BJ (cell line): ENCODE measurements at regions not wholly inside any gene's neighbourhood (a gene's known extent, or its start where the extent isn't known, plus 50 kb on each side); places are given as distances from the start of the nearest gene placed in this dataset.

Experiments
- CTCF ChIA-PET: fragments of 350-600 bp; formaldehyde crosslinking; extraction: SDS; loops from one replicate; lab custom pipeline; 2021; ENCODE audit warnings: antibody characterized with exemption, inconsistent platforms; lab: Yijun Ruan, JAX
- POLR2A ChIA-PET: fragments of 300-600 bp; sonication (Branson Sonifier 250); formaldehyde crosslinking; extraction: SDS; loops from one replicate; lab custom pipeline; 2021; ENCODE audit warnings: antibody characterized with exemption; lab: Charles Lee
- DNase-seq: peaks from one replicate; pipeline ENCODE4 v3.0.0-alpha.2; 2011; ENCODE audit warnings: low read depth
- H3K27me3 ChIP-seq: 2 replicates; pipeline ENCODE4 v1.6.0; 2011; ENCODE audit warnings: low read length; ENCODE audit not compliant: control insufficient read depth, insufficient read depth
- H3K36me3 ChIP-seq: 2 replicates; pipeline ENCODE4 v1.5.1; 2011; ENCODE audit warnings: low read length; ENCODE audit not compliant: control insufficient read depth, insufficient read depth
- H3K4me3 ChIP-seq: 2 replicates; pipeline ENCODE4 v1.5.1; 2011; ENCODE audit warnings: low read depth, mild to moderate bottlenecking, control low read depth, low read length
- TF ChIP-seq, protein P1 (sequence below): IDR thresholded peaks from 2 replicates; pipeline ENCODE4 v1.5.1; 2011; ENCODE audit warnings: low read depth, mild to moderate bottlenecking, control low read depth, inconsistent platforms, low read length, moderate library complexity; ENCODE audit not compliant: insufficient read depth

DNA sequence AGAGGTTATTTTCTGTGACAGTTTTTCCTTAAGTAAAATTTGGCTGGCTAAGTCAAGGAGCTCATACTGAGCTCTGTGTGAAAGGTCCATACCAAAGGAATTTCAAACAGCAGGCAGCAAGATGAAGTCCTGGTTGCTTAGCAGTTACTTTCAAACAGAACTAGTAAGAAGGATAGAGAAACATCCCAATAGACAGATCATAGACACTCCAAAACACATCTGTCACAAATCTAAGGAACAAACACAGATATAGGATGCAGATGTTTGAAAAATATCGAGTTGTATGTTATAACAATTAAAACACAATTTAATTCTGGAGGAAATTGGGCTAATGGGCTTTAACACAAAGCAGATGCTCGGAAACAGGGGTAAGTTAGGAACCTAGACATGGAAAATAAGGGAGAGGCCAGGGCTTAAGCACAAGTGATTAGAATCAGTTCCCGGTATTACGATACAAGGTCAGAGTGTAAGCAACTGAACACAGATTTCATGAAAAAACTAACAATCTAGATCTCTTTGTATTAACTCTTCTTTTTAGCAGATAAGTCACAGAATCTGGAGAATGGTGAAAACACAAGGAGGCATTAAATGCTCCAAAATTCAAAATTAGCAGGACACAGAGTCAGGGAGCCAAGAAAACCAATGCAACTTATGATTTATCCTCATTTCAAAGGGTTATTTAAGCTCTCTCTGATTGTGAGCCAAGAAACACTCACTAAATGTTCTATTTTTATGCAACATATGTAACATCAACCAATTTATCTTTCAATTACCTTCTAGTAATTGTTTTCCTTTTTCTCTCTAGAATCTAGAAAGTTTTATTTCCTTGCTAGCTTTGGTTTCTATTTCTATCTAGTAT, 1992.9 kb upstream of the PCDH20 start:
- TF ChIP-seq, protein P1, sequence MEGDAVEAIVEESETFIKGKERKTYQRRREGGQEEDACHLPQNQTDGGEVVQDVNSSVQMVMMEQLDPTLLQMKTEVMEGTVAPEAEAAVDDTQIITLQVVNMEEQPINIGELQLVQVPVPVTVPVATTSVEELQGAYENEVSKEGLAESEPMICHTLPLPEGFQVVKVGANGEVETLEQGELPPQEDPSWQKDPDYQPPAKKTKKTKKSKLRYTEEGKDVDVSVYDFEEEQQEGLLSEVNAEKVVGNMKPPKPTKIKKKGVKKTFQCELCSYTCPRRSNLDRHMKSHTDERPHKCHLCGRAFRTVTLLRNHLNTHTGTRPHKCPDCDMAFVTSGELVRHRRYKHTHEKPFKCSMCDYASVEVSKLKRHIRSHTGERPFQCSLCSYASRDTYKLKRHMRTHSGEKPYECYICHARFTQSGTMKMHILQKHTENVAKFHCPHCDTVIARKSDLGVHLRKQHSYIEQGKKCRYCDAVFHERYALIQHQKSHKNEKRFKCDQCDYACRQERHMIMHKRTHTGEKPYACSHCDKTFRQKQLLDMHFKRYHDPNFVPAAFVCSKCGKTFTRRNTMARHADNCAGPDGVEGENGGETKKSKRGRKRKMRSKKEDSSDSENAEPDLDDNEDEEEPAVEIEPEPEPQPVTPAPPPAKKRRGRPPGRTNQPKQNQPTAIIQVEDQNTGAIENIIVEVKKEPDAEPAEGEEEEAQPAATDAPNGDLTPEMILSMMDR, result no peak
- DNase-seq, result peak; percentile 19
- no peak overlapping the region for H3K4me3 ChIP-seq
- H3K36me3 ChIP-seq, result no peaks in the 10 kb centered on the region
- H3K27me3 ChIP-seq, result no peaks in the 10 kb centered on the region
- ChIA-PET POLR2A (no interaction called here), CTCF (no interaction called here)

DNA sequence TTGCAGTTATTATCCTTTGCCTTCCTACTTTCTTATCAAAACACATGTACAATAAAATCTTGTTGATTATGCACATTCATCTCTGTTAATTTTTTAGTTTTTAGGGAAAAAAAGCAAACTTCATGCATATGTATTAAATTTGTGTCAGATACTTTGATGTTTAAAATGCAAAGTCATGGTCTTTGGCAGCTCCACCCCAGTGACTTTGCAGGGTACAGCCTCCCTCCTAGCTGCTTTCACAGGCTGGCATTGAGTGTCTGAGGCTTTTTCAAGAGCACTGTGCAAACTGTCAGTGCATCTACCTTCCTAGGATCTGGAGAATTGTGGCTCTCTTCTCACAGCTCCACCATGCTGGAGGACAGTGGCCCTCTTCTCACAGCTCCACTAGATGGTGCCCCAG, 1988.1 kb upstream of the PCDH20 start:
- Histone ChIP-seq H3K4me3 (no peak overlapping the region), H3K27me3 (no peaks in the 10 kb centered on the region), H3K36me3 (no peaks in the 10 kb centered on the region)
- DNase-seq, result no peak
- TF ChIP-seq, protein P1, result no peak
- CTCF ChIA-PET, result interaction anchor here (1.3 kb wide), 1 partner anchor 30 kb away, joined by 5 read pairs; no protein-coding TSS in a partner anchor
- POLR2A ChIA-PET, result no interaction called here

DNA sequence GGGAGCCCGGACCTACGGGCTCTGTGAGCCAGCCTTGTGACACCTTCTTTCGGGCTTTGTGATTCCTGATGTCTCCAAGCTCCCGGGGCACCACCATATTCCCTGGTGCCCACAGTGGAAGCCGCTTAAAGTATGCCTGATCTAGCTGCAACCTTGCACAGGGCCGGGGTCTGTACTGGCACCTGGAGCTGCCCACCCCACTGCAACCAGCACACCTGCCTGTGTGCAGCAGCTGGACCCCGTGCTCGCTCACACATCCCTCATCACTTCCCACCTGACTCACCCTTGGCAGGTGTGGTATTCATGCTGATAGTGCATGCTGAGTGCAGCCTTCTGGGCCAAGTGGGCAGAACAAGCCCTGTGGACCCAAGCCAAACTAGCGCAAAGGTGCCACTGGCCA, 1981.1 kb upstream of the PCDH20 start:
- TF ChIP-seq, protein P1, result no peak
- POLR2A ChIA-PET, result no interaction called here
- CTCF ChIA-PET, result no interaction called here
- Histone ChIP-seq H3K27me3 (no peaks in the 10 kb centered on the region), H3K4me3 (no peak overlapping the region), H3K36me3 (no peaks in the 10 kb centered on the region)
- DNase-seq, result no peak

- Histone ChIP-seq H3K4me3 (no peak overlapping the region), H3K36me3 (no peaks in the 10 kb centered on the region), H3K27me3 (no peaks in the 10 kb centered on the region)
- POLR2A ChIA-PET, result no interaction called here
- CTCF ChIA-PET, result no interaction called here
- TF ChIP-seq, protein P1, result no peak
- no peak for DNase-seq
Observed at GRCh38 chr13:63393112-63393511, 1977.5 kb upstream of the PCDH20 start.

DNA sequence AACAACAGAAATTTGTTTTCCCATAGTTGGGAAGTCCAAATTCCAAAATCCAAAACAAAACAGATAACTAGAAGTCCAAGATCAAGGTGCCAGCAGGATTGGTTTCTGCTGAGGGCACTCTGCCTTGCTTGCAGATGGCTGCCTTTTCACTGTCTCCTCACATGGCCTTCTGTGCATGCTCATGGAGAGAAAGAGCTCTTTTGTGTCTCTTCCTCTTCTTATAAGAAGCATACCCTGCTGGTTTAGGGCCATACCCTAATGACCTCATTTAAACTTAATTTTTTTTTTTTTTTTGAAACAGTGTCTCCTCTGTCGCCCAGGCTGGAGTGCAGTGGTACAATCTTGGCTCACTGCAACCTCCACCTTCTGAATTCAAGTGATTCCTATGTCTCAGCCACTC, 1974.1 kb upstream of the PCDH20 start:
- TF ChIP-seq, protein P1, result no peak
- POLR2A ChIA-PET, result no interaction called here
- Histone ChIP-seq H3K27me3 (no peaks in the 10 kb centered on the region), H3K4me3 (no peak overlapping the region), H3K36me3 (no peaks in the 10 kb centered on the region)
- CTCF ChIA-PET, result no interaction called here
- DNase-seq, result no peak
